BE2C (cell line): ENCODE measurements at regions not wholly inside any gene's neighbourhood (a gene's known extent, or its start where the extent isn't known, plus 50 kb on each side); places are given as distances from the start of the nearest gene placed in this dataset.

Experiments
- DNase-seq: peaks from one replicate; pipeline ENCODE4 v3.0.0-alpha.2; 2020
- H3K27me3 ChIP-seq: fragments of 250-450 bp; sonication (Bioruptor Pico); 2 replicates; pipeline ENCODE4 v1.5.1; 2020; ENCODE audit warnings: mild to moderate bottlenecking
- H3K36me3 ChIP-seq: fragments of 250-450 bp; sonication (Bioruptor Pico); 2 replicates; pipeline ENCODE4 v1.5.1; 2020; ENCODE audit warnings: mild to moderate bottlenecking
- H3K4me1 ChIP-seq: fragments of 250-450 bp; sonication (Bioruptor Pico); 2 replicates; pipeline ENCODE4 v1.5.1; 2020
- H3K4me3 ChIP-seq: 2 replicates; pipeline ENCODE4 v1.5.1; 2011; ENCODE audit warnings: low read depth, low read length
- H3K9me3 ChIP-seq: fragments of 250-450 bp; sonication (Bioruptor Pico); 2 replicates; pipeline ENCODE4 v1.5.1; 2020
- TF ChIP-seq, protein P1 (sequence below): IDR thresholded peaks from 2 replicates; pipeline ENCODE4 v1.5.1; 2012; ENCODE audit warnings: mild to moderate bottlenecking, low read depth, low read length

DNA sequence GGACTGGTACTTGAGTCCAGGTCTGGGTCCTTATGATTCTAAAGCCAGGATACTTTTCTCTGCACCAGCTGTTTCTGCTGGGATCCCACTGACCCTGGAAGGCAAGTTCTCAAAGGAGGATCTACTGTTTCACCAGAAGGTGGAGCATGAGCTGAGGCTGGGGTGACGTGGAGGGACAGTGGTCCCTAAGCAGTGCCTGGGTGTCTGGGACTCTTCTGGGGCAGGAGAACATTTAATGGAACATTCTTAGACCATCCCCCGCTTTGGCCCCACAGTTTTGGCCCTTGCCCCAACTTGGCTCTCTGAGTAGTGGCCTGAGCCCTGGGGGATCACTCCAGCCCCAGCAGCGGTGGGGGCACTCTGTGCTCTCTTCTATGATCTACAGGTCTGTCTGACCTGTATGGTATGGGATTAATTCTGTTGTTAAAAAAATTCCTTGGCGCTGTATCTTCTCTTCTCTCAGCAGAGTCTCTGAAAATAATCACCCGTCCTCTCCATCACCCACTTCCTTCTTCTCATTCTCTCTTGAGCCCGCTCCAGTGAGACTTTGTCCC is 60.3 kb upstream of the CSF3R start:
- peak; percentile 34 for DNase-seq

DNA sequence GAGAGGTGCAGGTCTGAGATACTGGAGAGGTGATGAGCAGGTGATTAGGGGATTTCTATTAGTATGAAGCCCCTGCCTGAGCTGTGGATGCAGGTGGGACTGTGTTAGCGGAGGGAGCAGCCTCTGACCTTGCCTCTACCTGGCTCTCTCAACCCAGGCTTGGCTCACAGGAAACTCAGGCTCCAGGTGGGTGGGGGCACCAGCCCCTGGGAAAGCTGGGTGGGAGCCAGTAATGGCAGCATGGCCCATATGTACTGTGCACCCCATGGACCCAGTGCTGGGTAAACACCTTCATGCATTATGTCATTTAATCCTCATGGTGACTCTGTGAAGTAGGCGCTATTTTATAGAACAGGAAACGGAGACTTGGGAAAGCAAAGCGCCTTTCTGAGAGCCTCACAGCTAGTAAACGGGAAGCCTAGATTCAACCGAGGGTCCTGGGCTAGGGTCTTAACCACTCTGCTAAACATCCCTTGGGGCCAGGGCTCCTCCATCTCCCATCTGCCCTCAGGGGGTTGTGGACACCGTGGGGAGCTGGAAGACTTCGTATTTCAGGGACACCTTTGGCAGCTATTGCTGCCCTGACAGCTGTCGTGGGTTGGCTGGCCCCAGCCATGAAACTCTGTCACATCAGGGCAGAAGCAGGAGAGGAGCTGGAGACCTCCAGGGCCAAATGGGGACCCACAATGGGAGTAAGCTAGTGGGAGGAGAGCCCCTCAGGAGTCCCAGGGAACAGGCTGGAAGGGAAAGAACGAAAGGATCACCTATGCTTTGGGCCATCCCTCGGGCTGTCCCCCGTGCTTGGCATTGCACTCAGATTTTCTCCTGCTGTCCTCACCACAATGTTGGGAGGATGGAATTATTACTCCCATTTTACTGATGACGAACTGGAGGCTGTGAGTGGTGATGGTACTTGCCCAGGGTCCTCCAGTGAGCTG is 59.6 kb upstream of the CSF3R start:
- TF ChIP-seq, protein P1, sequence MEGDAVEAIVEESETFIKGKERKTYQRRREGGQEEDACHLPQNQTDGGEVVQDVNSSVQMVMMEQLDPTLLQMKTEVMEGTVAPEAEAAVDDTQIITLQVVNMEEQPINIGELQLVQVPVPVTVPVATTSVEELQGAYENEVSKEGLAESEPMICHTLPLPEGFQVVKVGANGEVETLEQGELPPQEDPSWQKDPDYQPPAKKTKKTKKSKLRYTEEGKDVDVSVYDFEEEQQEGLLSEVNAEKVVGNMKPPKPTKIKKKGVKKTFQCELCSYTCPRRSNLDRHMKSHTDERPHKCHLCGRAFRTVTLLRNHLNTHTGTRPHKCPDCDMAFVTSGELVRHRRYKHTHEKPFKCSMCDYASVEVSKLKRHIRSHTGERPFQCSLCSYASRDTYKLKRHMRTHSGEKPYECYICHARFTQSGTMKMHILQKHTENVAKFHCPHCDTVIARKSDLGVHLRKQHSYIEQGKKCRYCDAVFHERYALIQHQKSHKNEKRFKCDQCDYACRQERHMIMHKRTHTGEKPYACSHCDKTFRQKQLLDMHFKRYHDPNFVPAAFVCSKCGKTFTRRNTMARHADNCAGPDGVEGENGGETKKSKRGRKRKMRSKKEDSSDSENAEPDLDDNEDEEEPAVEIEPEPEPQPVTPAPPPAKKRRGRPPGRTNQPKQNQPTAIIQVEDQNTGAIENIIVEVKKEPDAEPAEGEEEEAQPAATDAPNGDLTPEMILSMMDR, result no peak
- no peaks in the 10 kb centered on the region for H3K27me3 ChIP-seq
- no peaks in the 10 kb centered on the region for H3K4me1 ChIP-seq
- H3K9me3 ChIP-seq, result no peaks in the 10 kb centered on the region
- no peak overlapping the region for H3K4me3 ChIP-seq
- H3K36me3 ChIP-seq, result no peaks in the 10 kb centered on the region
- DNase-seq, result no peak

More for the DNA sequence above, 60.3 kb upstream of the CSF3R start:
- no peaks in the 10 kb centered on the region for H3K36me3 ChIP-seq
- H3K4me3 ChIP-seq, result no peak overlapping the region
- H3K27me3 ChIP-seq, result no peaks in the 10 kb centered on the region
- TF ChIP-seq, protein P1, result peak; percentile 53
- H3K4me1 ChIP-seq, result no peaks in the 10 kb centered on the region
- H3K9me3 ChIP-seq, result no peaks in the 10 kb centered on the region

DNA sequence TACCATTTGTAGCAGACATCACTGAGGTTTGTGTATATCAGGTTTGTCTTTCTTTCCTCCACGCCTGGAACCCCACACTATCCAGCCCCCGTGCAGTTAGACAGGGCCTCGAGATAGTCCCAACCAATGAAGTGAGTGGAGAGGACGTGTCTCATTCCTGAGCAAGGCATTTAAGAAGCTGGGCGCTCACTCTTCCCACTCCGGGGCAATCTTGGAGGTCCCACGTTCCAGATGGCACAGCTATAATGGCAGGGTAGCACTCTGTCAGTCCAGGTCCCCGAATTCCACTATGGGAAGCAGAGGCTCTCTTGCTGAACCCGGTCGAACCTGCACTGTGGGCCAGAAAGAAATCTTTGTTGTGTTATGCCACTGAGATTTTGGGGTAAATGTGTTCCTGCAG is 57.3 kb upstream of the CSF3R start:
- H3K36me3 ChIP-seq, result no peaks in the 10 kb centered on the region
- no peaks in the 10 kb centered on the region for H3K4me1 ChIP-seq
- TF ChIP-seq, protein P1, result no peak
- no peak overlapping the region for H3K4me3 ChIP-seq
- DNase-seq, result no peak
- no peaks in the 10 kb centered on the region for H3K27me3 ChIP-seq
- H3K9me3 ChIP-seq, result no peaks in the 10 kb centered on the region

GRCh38 chr1:36539526-36539925 is 56.8 kb upstream of the CSF3R start:
- DNase-seq, result no peak
- H3K9me3 ChIP-seq, result no peaks in the 10 kb centered on the region
- TF ChIP-seq, protein P1, result no peak
- H3K4me3 ChIP-seq, result no peak overlapping the region
- no peaks in the 10 kb centered on the region for H3K27me3 ChIP-seq
- no peaks in the 10 kb centered on the region for H3K36me3 ChIP-seq
- H3K4me1 ChIP-seq, result no peaks in the 10 kb centered on the region

DNA sequence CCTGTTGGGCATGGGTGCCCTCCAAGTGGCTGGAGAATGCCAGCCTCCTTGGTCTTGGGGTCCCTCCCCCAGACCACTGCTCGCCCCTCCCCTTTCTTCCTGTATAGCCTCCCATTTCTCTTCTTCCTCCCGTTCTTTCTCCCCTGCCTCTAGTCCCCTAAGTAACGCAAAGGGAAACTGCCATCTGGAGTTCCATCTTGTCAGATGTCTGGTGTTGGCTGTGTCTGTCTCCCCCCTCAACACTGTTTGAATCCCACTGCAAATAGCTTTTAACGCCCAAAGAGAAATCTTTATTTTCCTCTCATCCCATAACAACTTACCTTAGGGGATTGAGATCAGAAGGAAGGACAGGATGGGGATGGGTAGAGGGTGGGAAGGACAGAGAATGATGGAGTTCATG is 55.3 kb upstream of the CSF3R start:
- DNase-seq, result no peak
- Histone ChIP-seq H3K36me3 (no peaks in the 10 kb centered on the region), H3K9me3 (no peaks in the 10 kb centered on the region), H3K4me3 (no peak overlapping the region), H3K27me3 (no peaks in the 10 kb centered on the region), H3K4me1 (no peaks in the 10 kb centered on the region)
- TF ChIP-seq, protein P1, result no peak
